KMS-11 (cell line): ENCODE measurements at regions not wholly inside any gene's neighbourhood (a gene's known extent, or its start where the extent isn't known, plus 50 kb on each side); places are given as distances from the start of the nearest gene placed in this dataset.

Experiments
- H2AFZ ChIP-seq: fragments of 200-600 bp; sonication (generic); 2 replicates; pipeline ENCODE4 v1.6.1; 2016; ENCODE audit warnings: antibody characterized with exemption, mixed run types, low read depth
- H3K27ac ChIP-seq: fragments of 200-600 bp; sonication (generic); 2 replicates; pipeline ENCODE4 v1.6.1; 2016; ENCODE audit warnings: mild to moderate bottlenecking, mixed run types
- H3K27me3 ChIP-seq: fragments of 200-600 bp; sonication (generic); 2 replicates; pipeline ENCODE4 v1.6.1; 2017; ENCODE audit warnings: mild to moderate bottlenecking, low read depth, mixed run types, moderate library complexity; ENCODE audit not compliant: insufficient read depth
- H3K36me3 ChIP-seq: fragments of 200-600 bp; sonication (generic); 2 replicates; pipeline ENCODE4 v1.6.1; 2017; ENCODE audit warnings: mild to moderate bottlenecking, mixed run types; ENCODE audit not compliant: insufficient read depth
- H3K4me1 ChIP-seq: fragments of 200-600 bp; sonication (generic); 2 replicates; pipeline ENCODE4 v1.6.1; 2016; ENCODE audit warnings: mild to moderate bottlenecking, low read depth, mixed run types; ENCODE audit not compliant: poor library complexity, severe bottlenecking
- H3K4me2 ChIP-seq: fragments of 200-600 bp; sonication (generic); 2 replicates; pipeline ENCODE4 v1.7.0; 2016; ENCODE audit warnings: mild to moderate bottlenecking, mixed run types
- H3K4me3 ChIP-seq: fragments of 200-600 bp; sonication (generic); IDR thresholded peaks from 2 replicates; pipeline ENCODE4 v1.6.1; 2017; ENCODE audit warnings: low read depth, low read length, mixed read lengths; ENCODE audit not compliant: insufficient read depth
- H3K79me2 ChIP-seq: fragments of 200-600 bp; sonication (generic); 2 replicates; pipeline ENCODE4 v1.6.1; 2016; ENCODE audit warnings: low read depth, mixed run types; ENCODE audit not compliant: insufficient read depth
- H3K9ac ChIP-seq: fragments of 200-600 bp; sonication (generic); 2 replicates; pipeline ENCODE4 v1.6.1; 2016; ENCODE audit warnings: mild to moderate bottlenecking, mixed run types
- H4K20me1 ChIP-seq: fragments of 200-600 bp; sonication (generic); 2 replicates; pipeline ENCODE4 v1.6.1; 2016; ENCODE audit warnings: mild to moderate bottlenecking, mixed run types; ENCODE audit not compliant: insufficient read depth
- CTCF ChIP-seq: fragments of 200-600 bp; sonication (generic); conservative IDR thresholded peaks from 2 replicates; pipeline ENCODE4 v1.6.1; 2017; ENCODE audit warnings: low read depth, mild to moderate bottlenecking, antibody characterized with exemption, low read length, moderate library complexity, mixed read lengths

- H3K4me2 ChIP-seq: no peak overlapping the region
These were observed 445.4 kb downstream of the TFEC start for GRCh38 chr7:115585015-115585718.

GRCh38 chr7:115582956-115583355 is 447.6 kb downstream of the TFEC start:
- no peak overlapping the region for H3K9ac ChIP-seq
- H3K27me3 ChIP-seq: no peaks in the 10 kb centered on the region
- no peak overlapping the region for H3K4me3 ChIP-seq
- TF ChIP-seq CTCF: no peak
- no peaks in the 10 kb centered on the region for H4K20me1 ChIP-seq
- no peak overlapping the region for H2AFZ ChIP-seq
- H3K27ac ChIP-seq: no peak overlapping the region
- no peak overlapping the region for H3K4me2 ChIP-seq
- H3K36me3 ChIP-seq: no peaks in the 10 kb centered on the region
- H3K4me1 ChIP-seq: no peaks in the 10 kb centered on the region
- no peaks in the 10 kb centered on the region for H3K79me2 ChIP-seq

More at GRCh38 chr7:115585015-115585718, 445.4 kb downstream of the TFEC start:
- Histone ChIP-seq H4K20me1 (no peaks in the 10 kb centered on the region), H3K4me1 (no peaks in the 10 kb centered on the region), H3K27me3 (no peaks in the 10 kb centered on the region), H3K9ac (no peak overlapping the region), H2AFZ (no peak overlapping the region), H3K27ac (no peak overlapping the region), H3K79me2 (no peaks in the 10 kb centered on the region), H3K4me3 (no peak overlapping the region), H3K36me3 (no peaks in the 10 kb centered on the region)
- no peak for TF ChIP-seq CTCF

GRCh38 chr7:115578576-115578975 is 452.0 kb downstream of the TFEC start:
- H3K36me3 ChIP-seq: no peaks in the 10 kb centered on the region
- H3K79me2 ChIP-seq: no peaks in the 10 kb centered on the region
- no peak overlapping the region for H3K9ac ChIP-seq
- no peak overlapping the region for H3K4me2 ChIP-seq
- no peak for TF ChIP-seq CTCF
- H4K20me1 ChIP-seq: no peaks in the 10 kb centered on the region
- H3K27ac ChIP-seq: no peak overlapping the region
- no peak overlapping the region for H3K4me3 ChIP-seq
- no peak overlapping the region for H2AFZ ChIP-seq
- H3K27me3 ChIP-seq: no peaks in the 10 kb centered on the region
- H3K4me1 ChIP-seq: no peaks in the 10 kb centered on the region

- Histone ChIP-seq H3K27me3 (no peaks in the 10 kb centered on the region), H3K4me1 (no peaks in the 10 kb centered on the region), H3K9ac (no peak overlapping the region), H3K4me2 (no peak overlapping the region), H3K79me2 (no peaks in the 10 kb centered on the region), H2AFZ (no peak overlapping the region), H3K27ac (no peak overlapping the region), H3K4me3 (no peak overlapping the region), H3K36me3 (no peaks in the 10 kb centered on the region), H4K20me1 (no peaks in the 10 kb centered on the region)
- no peak for TF ChIP-seq CTCF
These were observed 455.8 kb downstream of the TFEC start for GRCh38 chr7:115574681-115575291.
